ENCODE measurements at regions not wholly inside any gene's neighbourhood (a gene's known extent, or its start where the extent isn't known, plus 50 kb on each side); places are given as distances from the start of the nearest gene placed in this dataset.

- ATAC-seq (no peak), DNase-seq (no peak)
- intact Hi-C loops (cut with DNase I), result no loop called here
- Histone ChIP-seq H3K9me3 (peaks cover 0 to 31% (median 18%) of the 10 kb centered on the region in 12 donors), H3K36me3 (no peaks in the 10 kb centered on the region), H3K27ac (no peak overlapping the region), H3K4me1 (no peaks in the 10 kb centered on the region), H3K4me3 (no peak overlapping the region), H3K27me3 (no peaks in the 10 kb centered on the region)
- 67 to 74% (median 69%) methylated on average over 2 of the region's 2 CpGs for WGBS, 4 donors
- TF ChIP-seq POLR2A (IDR thresholded peaks at IDR 0.05), result no peak
- no peak for TF ChIP-seq CTCF (IDR thresholded peaks at IDR 0.05)
These were observed 92.5 kb upstream of the RORB start for GRCh38 chr9:74404620-74405019.

- H3K9me3 ChIP-seq, result peaks cover 0 to 31% (median 18%) of the 10 kb centered on the region in 12 donors
- TF ChIP-seq CTCF (IDR thresholded peaks at IDR 0.05) (no peak), POLR2A (IDR thresholded peaks at IDR 0.05) (no peak)
- WGBS, 4 donors, result 51 to 74% (median 72%) methylated on average over 3 of the region's 3 CpGs
These were observed 90.0 kb upstream of the RORB start for GRCh38 chr9:74407166-74407565.

GRCh38 chr9:74412236-74412979 lies 84.7 kb upstream of the RORB start:
- no peak for DNase-seq
- WGBS, 4 donors, result 63 to 77% (median 71%) methylated on average over 3 of the region's 3 CpGs
- Histone ChIP-seq H3K9me3 (no peaks in the 10 kb centered on the region), H3K4me3 (no peak overlapping the region), H3K27me3 (no peaks in the 10 kb centered on the region), H3K27ac (no peak overlapping the region), H3K4me1 (no peaks in the 10 kb centered on the region), H3K36me3 (no peaks in the 10 kb centered on the region)
- TF ChIP-seq CTCF (IDR thresholded peaks at IDR 0.05) (no peak), POLR2A (IDR thresholded peaks at IDR 0.05) (no peak)
- no peak for ATAC-seq
- intact Hi-C loops (cut with DNase I), result no loop called here

More at GRCh38 chr9:74407166-74407565, 90.0 kb upstream of the RORB start:
- DNase-seq, result no peak
- Histone ChIP-seq H3K36me3 (no peaks in the 10 kb centered on the region), H3K27me3 (no peaks in the 10 kb centered on the region), H3K4me3 (no peak overlapping the region), H3K4me1 (no peaks in the 10 kb centered on the region), H3K27ac (no peak overlapping the region)
- ATAC-seq, result no peak
- intact Hi-C loops (cut with DNase I), result no loop called here

- WGBS, 4 donors, result 57 to 75% (median 65%) methylated on average over 1 of the region's 1 CpG
- no peaks in the 10 kb centered on the region for H3K36me3 ChIP-seq
These were observed 83.3 kb upstream of the RORB start for GRCh38 chr9:74413876-74414275.

More at GRCh38 chr9:74413876-74414275, 83.3 kb upstream of the RORB start:
- Histone ChIP-seq H3K27ac (no peak overlapping the region), H3K4me1 (no peaks in the 10 kb centered on the region), H3K9me3 (no peaks in the 10 kb centered on the region), H3K27me3 (no peaks in the 10 kb centered on the region), H3K4me3 (no peak overlapping the region)
- intact Hi-C loops (cut with DNase I), result no loop called here
- ATAC-seq, result no peak
- DNase-seq, result no peak
- TF ChIP-seq POLR2A (IDR thresholded peaks at IDR 0.05), result no peak
- no peak for TF ChIP-seq CTCF (IDR thresholded peaks at IDR 0.05)

Measured in heart left ventricle (tissue), 16 donors.